NCI-H446 (cell line): ENCODE measurements at regions not wholly inside any gene's neighbourhood (a gene's known extent, or its start where the extent isn't known, plus 50 kb on each side); places are given as distances from the start of the nearest gene placed in this dataset.
A peak's percentile ranks its signal among the peaks of the same experiment; 100 is the strongest.

Experiments used
- DNase-seq, 2 experiments: peaks; one replicate each; lab custom pipeline; 2025; lab: John Stamatoyannopoulos, UW

DNA sequence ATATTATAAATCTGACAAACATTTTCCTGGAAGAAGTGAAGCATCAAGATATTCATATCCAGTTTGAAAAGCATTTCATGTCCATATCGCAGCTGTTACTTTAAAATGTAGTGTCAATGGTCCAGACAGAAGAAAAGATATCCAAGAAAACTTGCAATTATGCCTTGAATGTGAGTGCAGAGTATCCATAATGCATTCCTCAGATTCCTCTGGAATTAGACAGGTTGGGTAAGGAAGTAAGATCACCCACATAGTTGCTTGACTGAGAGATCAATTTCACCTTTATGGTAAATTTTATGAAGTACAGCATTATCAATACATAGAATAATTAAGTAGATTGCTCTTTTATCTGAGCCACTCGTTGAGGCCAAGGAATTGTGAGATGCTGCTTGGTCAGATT lies 327.0 kb upstream of the SLITRK5 start:
- no peak for DNase-seq

- DNase-seq, result no peak
Measured at GRCh38 chr13:87355451-87355850, 315.7 kb upstream of the SLITRK5 start.

- peak; percentile 0 to 1 for DNase-seq
Measured at GRCh38 chr13:87356314-87356713, 314.9 kb upstream of the SLITRK5 start.

- DNase-seq, result no peak
Measured at GRCh38 chr13:87358319-87358718, 312.9 kb upstream of the SLITRK5 start.

DNA sequence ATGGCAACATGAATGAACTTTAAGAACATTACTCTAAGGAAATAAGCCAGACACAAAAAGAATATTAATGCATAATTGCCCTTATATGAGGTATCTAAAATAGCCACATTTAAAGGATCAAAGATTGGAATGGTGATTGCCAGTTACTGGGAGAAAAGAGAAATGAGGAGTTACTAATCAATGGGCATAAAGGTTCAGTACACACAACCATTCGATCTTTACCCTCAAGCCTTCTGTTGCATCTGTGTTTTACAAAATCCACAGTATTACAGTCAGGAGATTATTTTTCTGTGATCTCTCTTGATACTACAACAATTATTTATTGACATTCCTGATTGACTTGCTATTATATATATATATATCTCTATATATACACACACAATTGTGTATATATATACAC lies 310.0 kb upstream of the SLITRK5 start:
- no peak for DNase-seq

GRCh38 chr13:87368639-87369038 lies 302.5 kb upstream of the SLITRK5 start:
- no peak for DNase-seq

DNA sequence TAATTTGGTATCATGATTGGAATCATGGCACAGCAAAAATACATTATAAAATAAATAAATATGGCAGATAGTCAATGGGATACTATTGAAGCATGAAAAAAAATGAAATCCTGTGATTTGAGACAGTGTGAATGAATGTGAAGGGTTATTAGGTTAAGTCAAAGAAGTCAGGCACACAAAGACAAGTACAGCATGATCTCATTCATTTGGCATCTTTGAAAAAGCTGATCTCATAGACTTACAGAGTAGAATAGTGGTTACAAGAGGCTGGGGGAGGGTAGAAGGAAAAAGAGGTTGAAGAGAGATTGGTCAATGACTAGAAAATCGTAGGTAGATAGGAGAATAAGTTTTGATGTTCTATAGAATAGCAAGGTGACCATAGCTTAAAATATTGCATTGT lies 295.1 kb upstream of the SLITRK5 start:
- DNase-seq, result no peak

GRCh38 chr13:87384099-87384498 lies 287.1 kb upstream of the SLITRK5 start:
- DNase-seq, result no peak

DNA sequence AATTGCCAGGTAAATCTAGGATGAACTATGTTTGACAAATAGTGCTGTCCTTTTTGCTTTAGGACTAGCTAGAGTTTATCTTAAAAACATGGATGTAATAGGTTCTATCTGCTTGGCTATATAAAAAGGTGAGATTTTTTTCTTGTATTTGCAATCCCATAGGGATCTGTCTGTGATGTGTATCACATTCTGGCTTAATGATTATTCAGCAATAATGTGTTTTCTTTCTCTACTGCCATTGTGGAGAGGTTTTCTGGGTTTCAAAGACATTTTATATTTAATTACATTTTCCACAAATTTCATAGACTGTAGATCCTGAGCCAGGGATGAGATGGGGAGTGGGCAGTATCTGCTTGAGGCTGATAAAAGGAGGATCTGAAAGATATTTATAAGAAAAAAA lies 277.8 kb upstream of the SLITRK5 start:
- DNase-seq, result no peak

- no peak for DNase-seq
Measured at GRCh38 chr13:87398047-87398446, 273.1 kb upstream of the SLITRK5 start.

DNA sequence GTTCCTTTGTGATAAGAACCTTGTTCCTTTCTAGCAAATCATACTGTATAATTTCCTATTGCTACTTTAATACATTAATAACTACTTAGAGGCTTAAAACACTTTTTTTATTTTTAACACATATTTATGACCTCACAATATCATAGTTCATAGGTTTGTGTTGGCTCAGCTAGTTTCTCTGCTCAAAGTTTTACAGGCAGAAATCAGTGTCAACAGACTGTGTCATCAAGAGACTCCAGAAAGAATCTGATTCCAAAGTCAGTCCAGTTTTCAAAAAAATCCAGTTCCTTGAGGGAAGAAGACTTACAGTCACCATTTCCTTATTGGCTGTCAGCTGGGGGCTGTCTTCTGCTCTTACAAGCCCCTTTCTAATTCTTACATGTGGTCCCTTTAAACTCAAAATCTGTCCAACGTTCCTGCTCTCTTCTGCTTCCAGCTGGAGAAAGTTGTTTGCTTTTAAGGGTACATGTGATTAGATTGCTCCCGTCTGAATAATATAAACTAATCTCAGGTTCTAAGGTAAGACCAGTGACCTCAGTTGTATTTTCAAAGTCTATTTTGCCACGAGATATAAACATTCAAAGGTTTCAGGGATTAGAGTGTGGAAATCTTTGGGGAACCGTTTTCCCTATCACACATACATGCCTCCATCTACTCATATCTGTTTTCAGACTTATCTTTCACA lies 267.3 kb upstream of the SLITRK5 start:
- no peak for DNase-seq

- DNase-seq, result no peak
Measured at GRCh38 chr13:87426742-87427141, 244.4 kb upstream of the SLITRK5 start.

DNA sequence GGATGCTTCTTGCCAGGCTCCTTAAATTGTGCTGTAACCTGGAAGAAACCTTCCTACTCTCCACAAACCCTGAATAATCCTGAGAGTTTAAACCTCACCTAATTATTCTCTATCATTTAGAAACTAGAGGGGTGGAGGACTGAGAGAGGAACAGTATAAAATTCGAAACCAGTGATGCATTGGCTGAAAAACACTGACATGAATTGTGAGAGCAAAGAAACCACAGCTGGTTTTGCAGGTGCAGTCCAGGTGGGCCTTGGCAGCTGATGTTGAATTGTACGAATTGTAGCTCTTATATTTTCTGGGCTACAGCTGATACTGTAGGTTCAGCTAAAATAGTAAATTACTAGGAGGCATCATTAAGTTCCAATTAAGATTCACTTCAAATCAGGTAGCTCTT lies 227.0 kb upstream of the SLITRK5 start:
- DNase-seq, result no peak

GRCh38 chr13:87452281-87452680 lies 218.9 kb upstream of the SLITRK5 start:
- DNase-seq, result no peak

GRCh38 chr13:87453244-87453643 lies 217.9 kb upstream of the SLITRK5 start:
- peak in 1 of 2 experiments; percentile 2 for DNase-seq

- no peak for DNase-seq
Measured at GRCh38 chr13:87459419-87459818, 211.8 kb upstream of the SLITRK5 start.

- no peak for DNase-seq
Measured at GRCh38 chr13:87497426-87497825, 173.7 kb upstream of the SLITRK5 start.

DNA sequence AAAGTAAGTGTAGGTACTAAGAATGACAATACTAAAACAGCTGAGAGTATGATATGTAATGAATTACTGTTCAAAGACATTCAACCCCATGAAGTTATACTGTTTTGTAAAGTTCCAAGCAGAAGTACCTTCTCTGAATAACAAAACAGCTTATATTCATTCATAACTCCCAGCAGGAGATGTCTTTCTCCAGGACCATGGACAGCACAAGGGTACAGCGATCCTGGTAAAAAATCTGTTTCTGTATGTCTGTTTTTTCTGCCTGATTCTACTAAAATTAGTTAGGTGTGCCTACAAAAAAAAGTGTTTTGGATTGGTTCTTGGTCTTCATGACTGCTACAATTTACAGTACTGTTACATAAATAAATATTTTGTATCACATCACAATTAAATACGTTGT lies 172.5 kb upstream of the SLITRK5 start:
- DNase-seq, result no peak

- DNase-seq, result no peak
Measured at GRCh38 chr13:87524775-87525174, 146.4 kb upstream of the SLITRK5 start.

- DNase-seq, result no peak
Measured at GRCh38 chr13:87533776-87534175, 137.4 kb upstream of the SLITRK5 start.

DNA sequence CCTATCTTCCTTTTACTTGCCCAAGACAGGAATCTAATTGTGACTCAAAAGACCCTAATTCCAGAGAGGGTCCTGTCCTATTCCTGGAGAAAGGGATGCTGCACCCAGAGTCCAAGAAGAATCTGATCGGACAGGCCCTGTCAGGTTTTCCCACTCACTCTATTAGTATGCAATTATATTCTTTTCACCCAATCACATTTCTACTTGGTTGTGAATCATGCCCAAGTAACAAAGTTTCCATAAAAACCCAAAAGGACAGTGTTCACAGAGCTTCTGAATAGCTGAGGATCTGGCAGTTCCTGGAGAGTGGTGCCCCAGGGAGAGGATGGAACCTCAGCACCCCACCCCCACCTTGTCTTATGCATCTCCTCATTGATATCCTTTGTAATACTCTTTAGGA lies 135.3 kb upstream of the SLITRK5 start:
- no peak for DNase-seq

DNA sequence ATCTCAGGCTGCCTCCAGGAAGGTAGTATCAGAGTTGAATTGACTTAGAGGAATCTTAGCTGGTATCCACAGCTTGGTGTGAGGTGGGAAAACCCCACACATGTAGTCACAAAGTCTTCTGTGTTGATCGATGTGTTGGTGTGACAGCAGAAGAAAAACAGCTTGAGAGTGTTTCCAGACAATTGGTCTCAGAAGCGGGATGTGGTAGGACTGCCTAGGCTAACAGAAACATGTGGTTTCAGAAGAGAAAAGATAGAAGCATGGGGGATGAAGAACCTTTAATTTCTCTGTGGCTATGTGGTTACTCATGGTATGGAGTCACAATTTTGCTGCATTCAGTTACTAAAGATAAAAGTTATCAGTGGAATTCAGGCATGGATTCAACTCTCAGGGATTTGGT lies 134.7 kb upstream of the SLITRK5 start:
- no peak for DNase-seq

DNA sequence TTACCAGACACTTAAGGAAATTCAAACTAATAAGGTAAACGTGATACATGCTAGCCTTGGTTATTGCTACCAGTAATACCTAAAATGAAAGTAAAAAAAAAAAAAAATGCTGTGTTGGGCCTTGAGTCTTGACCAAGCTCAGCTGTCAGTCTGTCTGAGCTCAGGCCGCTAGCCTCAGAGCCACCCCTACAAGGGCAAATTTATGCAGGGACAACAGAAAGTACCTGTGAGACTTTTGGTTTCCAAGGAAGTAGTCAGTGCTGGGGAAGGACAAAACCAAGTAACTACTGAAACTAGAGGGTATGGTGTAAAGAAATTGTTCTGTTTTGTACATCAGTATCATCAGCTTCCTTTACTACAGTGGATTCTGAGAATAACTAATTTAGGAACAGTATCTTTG lies 134.3 kb upstream of the SLITRK5 start:
- no peak for DNase-seq

- DNase-seq, result no peak
Measured at GRCh38 chr13:87537951-87538350, 133.2 kb upstream of the SLITRK5 start.
